ENCODE measurements at regions not wholly inside any gene's neighbourhood (a gene's known extent, or its start where the extent isn't known, plus 50 kb on each side); places are given as distances from the start of the nearest gene placed in this dataset.
"Not testable (repeated sequence)": the region's sequence is repeated elsewhere in the genome, so short reads cannot be mapped to it uniquely, and the experiment has no call there.

GRCh38 chr10:28354511-28354910 lies 51.6 kb upstream of the MPP7 start:
- H3K27me3 ChIP-seq, result no peaks in the 10 kb centered on the region
- H3K36me3 ChIP-seq, result no peaks in the 10 kb centered on the region
- no peak for DNase-seq
- H3K4me3 ChIP-seq, result no peak overlapping the region
- H3K9me3 ChIP-seq, result no peaks in the 10 kb centered on the region

GRCh38 chr10:28355376-28355775 lies 52.5 kb upstream of the MPP7 start:
- Histone ChIP-seq H3K4me3 (no peak overlapping the region), H3K9me3 (no peaks in the 10 kb centered on the region), H3K27me3 (no peaks in the 10 kb centered on the region), H3K36me3 (no peaks in the 10 kb centered on the region)
- no peak for DNase-seq

GRCh38 chr10:28359334-28359733 lies 56.5 kb upstream of the MPP7 start:
- Histone ChIP-seq H3K4me3 (no peak overlapping the region), H3K27me3 (no peaks in the 10 kb centered on the region), H3K9me3 (no peaks in the 10 kb centered on the region), H3K36me3 (no peaks in the 10 kb centered on the region)
- DNase-seq, result no peak

GRCh38 chr10:28360175-28360574 lies 57.3 kb upstream of the MPP7 start:
- no peak overlapping the region for H3K4me3 ChIP-seq
- H3K27me3 ChIP-seq, result no peaks in the 10 kb centered on the region
- H3K9me3 ChIP-seq, result no peaks in the 10 kb centered on the region
- no peak for DNase-seq
- no peaks in the 10 kb centered on the region for H3K36me3 ChIP-seq

- Histone ChIP-seq H3K9me3 (no peaks in the 10 kb centered on the region), H3K27me3 (peaks cover 3% of the 10 kb centered on the region; the same call in 1 of the 2 replicates), H3K36me3 (no peaks in the 10 kb centered on the region), H3K4me3 (no peak overlapping the region)
- DNase-seq, result no peak
These were observed 60.5 kb upstream of the MPP7 start for GRCh38 chr10:28363376-28363775.

GRCh38 chr10:28365840-28366239 lies 63.0 kb upstream of the MPP7 start:
- DNase-seq, result no peak
- no peak overlapping the region for H3K4me3 ChIP-seq
- no peaks in the 10 kb centered on the region for H3K9me3 ChIP-seq
- H3K36me3 ChIP-seq, result no peaks in the 10 kb centered on the region
- H3K27me3 ChIP-seq, result peaks cover 3% of the 10 kb centered on the region; the same call in 1 of the 2 replicates

- Histone ChIP-seq H3K27me3 (peaks cover 3% of the 10 kb centered on the region; the same call in 1 of the 2 replicates), H3K9me3 (no peaks in the 10 kb centered on the region), H3K36me3 (no peaks in the 10 kb centered on the region), H3K4me3 (no peak overlapping the region)
- no peak for DNase-seq
These were observed 64.1 kb upstream of the MPP7 start for GRCh38 chr10:28366994-28367393.

- Histone ChIP-seq H3K36me3 (no peaks in the 10 kb centered on the region), H3K27me3 (peaks cover 3% of the 10 kb centered on the region; the same call in 1 of the 2 replicates), H3K4me3 (no peak overlapping the region), H3K9me3 (no peaks in the 10 kb centered on the region)
- DNase-seq, result no peak
These were observed 64.5 kb upstream of the MPP7 start for GRCh38 chr10:28367413-28367812.

- Histone ChIP-seq H3K4me3 (no peak overlapping the region), H3K27me3 (peaks cover 3% of the 10 kb centered on the region; the same call in 1 of the 2 replicates), H3K36me3 (no peaks in the 10 kb centered on the region), H3K9me3 (no peaks in the 10 kb centered on the region)
- no peak for DNase-seq
These were observed 65.1 kb upstream of the MPP7 start for GRCh38 chr10:28367929-28368484.

GRCh38 chr10:28370107-28370835 lies 67.4 kb upstream of the MPP7 start:
- Histone ChIP-seq H3K36me3 (no peaks in the 10 kb centered on the region), H3K9me3 (no peaks in the 10 kb centered on the region), H3K4me3 (no peak overlapping the region), H3K27me3 (peaks cover 3% of the 10 kb centered on the region; the same call in 1 of the 2 replicates)
- DNase-seq, result no peak

GRCh38 chr10:28371638-28372037 lies 68.8 kb upstream of the MPP7 start:
- DNase-seq, H3K36me3 ChIP-seq, H3K9me3 ChIP-seq: not testable (repeated sequence)

GRCh38 chr10:28374036-28374435 lies 71.2 kb upstream of the MPP7 start:
- Histone ChIP-seq H3K9me3 (no peaks in the 10 kb centered on the region), H3K4me3 (no peak overlapping the region), H3K27me3 (no peaks in the 10 kb centered on the region), H3K36me3 (no peaks in the 10 kb centered on the region)
- DNase-seq, result no peak

More at GRCh38 chr10:28371638-28372037, 68.8 kb upstream of the MPP7 start:
- not testable (repeated sequence) for H3K27me3 ChIP-seq, H3K4me3 ChIP-seq

GRCh38 chr10:28375399-28376354 lies 72.8 kb upstream of the MPP7 start:
- Histone ChIP-seq H3K27me3 (no peaks in the 10 kb centered on the region), H3K9me3 (no peaks in the 10 kb centered on the region), H3K36me3 (no peaks in the 10 kb centered on the region), H3K4me3 (no peak overlapping the region)
- peak; percentile 42 for DNase-seq

GRCh38 chr10:28378986-28379585 lies 76.2 kb upstream of the MPP7 start:
- Histone ChIP-seq H3K9me3 (no peaks in the 10 kb centered on the region), H3K27me3 (no peaks in the 10 kb centered on the region), H3K36me3 (no peaks in the 10 kb centered on the region), H3K4me3 (no peak overlapping the region)
- DNase-seq, result no peak

GRCh38 chr10:28381466-28381865 lies 78.6 kb upstream of the MPP7 start:
- Histone ChIP-seq H3K36me3 (no peaks in the 10 kb centered on the region), H3K9me3 (no peaks in the 10 kb centered on the region), H3K27me3 (no peaks in the 10 kb centered on the region), H3K4me3 (no peak overlapping the region)
- no peak for DNase-seq

GRCh38 chr10:28381903-28382347 lies 79.1 kb upstream of the MPP7 start:
- H3K4me3 ChIP-seq, result no peak overlapping the region
- H3K27me3 ChIP-seq, result no peaks in the 10 kb centered on the region
- no peaks in the 10 kb centered on the region for H3K9me3 ChIP-seq
- H3K36me3 ChIP-seq, result no peaks in the 10 kb centered on the region
- peak; percentile 68 for DNase-seq
